Stimulated activated CD8-positive, alpha-beta memory T cell treated with anti-CD3 and anti-CD28 coated beads, Interleukin-12 subunit alpha, Interleukin-12 subunit beta, amount 100 ng/mL, for 24 hours (primary cell): ENCODE measurements at regions not wholly inside any gene's neighbourhood (a gene's known extent, or its start where the extent isn't known, plus 50 kb on each side); places are given as distances from the start of the nearest gene placed in this dataset.
"Not testable (repeated sequence)": the region's sequence is repeated elsewhere in the genome, so short reads cannot be mapped to it uniquely, and the experiment has no call there.

ENCODE experiments used
- DNase-seq: peaks from one replicate; pipeline ENCODE4 v3.0.0-alpha.2; 2020; ENCODE audit errors: extremely low read depth

GRCh38 chr4:3926969-3927755, 161.0 kb downstream of the ADRA2C start:
- DNase-seq = not testable (repeated sequence)

- DNase-seq = not testable (repeated sequence)
Observed at GRCh38 chr4:3929431-3929830, 163.2 kb downstream of the ADRA2C start.

GRCh38 chr4:3932734-3933133, 166.5 kb downstream of the ADRA2C start:
- DNase-seq = not testable (repeated sequence)

GRCh38 chr4:3935406-3935805, 169.2 kb downstream of the ADRA2C start:
- DNase-seq = not testable (repeated sequence)

GRCh38 chr4:3936184-3936583, 170.0 kb downstream of the ADRA2C start:
- no peak for DNase-seq

GRCh38 chr4:3937849-3938562, 171.8 kb downstream of the ADRA2C start:
- DNase-seq = not testable (repeated sequence)

- not testable (repeated sequence) for DNase-seq
Observed at GRCh38 chr4:3938676-3939075, 172.5 kb downstream of the ADRA2C start.

- DNase-seq = not testable (repeated sequence)
Observed at GRCh38 chr4:3939954-3940591, 173.9 kb downstream of the ADRA2C start.

GRCh38 chr4:3941735-3942522, 175.7 kb downstream of the ADRA2C start:
- not testable (repeated sequence) for DNase-seq

- DNase-seq = not testable (repeated sequence)
Observed at GRCh38 chr4:3942569-3942971, 176.4 kb downstream of the ADRA2C start.

GRCh38 chr4:3943051-3943450, 176.9 kb downstream of the ADRA2C start:
- DNase-seq = not testable (repeated sequence)

GRCh38 chr4:3945511-3946290, 179.5 kb downstream of the ADRA2C start:
- no peak for DNase-seq

GRCh38 chr4:3946553-3946952, 180.4 kb downstream of the ADRA2C start:
- not testable (repeated sequence) for DNase-seq

- not testable (repeated sequence) for DNase-seq
Observed at GRCh38 chr4:3947761-3948160, 181.6 kb downstream of the ADRA2C start.

- DNase-seq = not testable (repeated sequence)
Observed at GRCh38 chr4:3948210-3948609, 182.0 kb downstream of the ADRA2C start.

- DNase-seq = not testable (repeated sequence)
Observed at GRCh38 chr4:3949916-3950315, 183.7 kb downstream of the ADRA2C start.

- not testable (repeated sequence) for DNase-seq
Observed at GRCh38 chr4:3952443-3953139, 186.4 kb downstream of the ADRA2C start.

GRCh38 chr4:3953140-3953489, 186.9 kb downstream of the ADRA2C start:
- not testable (repeated sequence) for DNase-seq

- DNase-seq = peak; percentile 53
Observed at GRCh38 chr4:3954540-3955320, 188.5 kb downstream of the ADRA2C start.
